Testis (tissue), 2 donors: ENCODE measurements at regions not wholly inside any gene's neighbourhood (a gene's known extent, or its start where the extent isn't known, plus 50 kb on each side); places are given as distances from the start of the nearest gene placed in this dataset.

Experiments
- CTCF ChIP-seq, 3 experiments: fragments of 450-650 bp in 2 of 3; fragments of 200-600 bp in 1 of 3; sonication (generic) in 1 of 3; IDR thresholded peaks; one replicate each; pipeline ENCODE4 v1.5.1; 2016 to 2019; ENCODE audit warnings: antibody characterized with exemption in 3 of 3, mild to moderate bottlenecking in 2 of 3, moderate library complexity in 1 of 3
- POLR2A ChIP-seq: fragments of 450-650 bp; IDR thresholded peaks from one replicate; pipeline ENCODE4 v1.6.1; 2017; ENCODE audit warnings: antibody characterized with exemption, mild to moderate bottlenecking, moderate library complexity

DNA sequence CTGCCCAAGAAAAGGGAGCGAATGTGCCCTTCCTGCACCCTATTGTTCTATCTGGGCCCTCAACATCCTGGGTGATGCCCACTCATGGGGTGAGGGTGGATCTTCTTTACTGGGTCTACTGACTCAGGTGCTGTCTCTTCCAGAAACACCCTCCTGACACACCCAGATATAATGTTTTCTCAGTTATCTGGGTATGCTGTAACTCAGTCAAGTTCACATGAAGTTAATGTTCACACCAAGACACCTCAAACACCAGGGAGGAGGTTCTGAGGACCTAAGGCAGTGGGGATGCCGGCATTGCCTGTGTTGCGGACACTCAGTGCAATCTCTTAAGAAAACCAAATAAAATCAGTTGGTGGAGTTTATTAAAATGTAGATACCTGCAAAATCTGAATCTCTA, 500.9 kb downstream of the BCL11A start:
- TF ChIP-seq CTCF (IDR thresholded peaks at IDR 0.05) (no peak), POLR2A (no peak)
